GM19328 (cell line): ENCODE measurements at regions not wholly inside any gene's neighbourhood (a gene's known extent, or its start where the extent isn't known, plus 50 kb on each side); places are given as distances from the start of the nearest gene placed in this dataset.
"Not testable (repeated sequence)": the region's sequence is repeated elsewhere in the genome, so short reads cannot be mapped to it uniquely, and the experiment has no call there.

ENCODE experiments used
- ATAC-seq: cut with Tn5 transposase; IDR thresholded peaks from one replicate; pipeline ENCODE4 v1.9.1; 2021; ENCODE audit warnings: mild to moderate bottlenecking, moderate library complexity; ENCODE audit not compliant: unreplicated experiment

GRCh38 chr4:130043732-130044160 is 947.8 kb downstream of the C4orf33 start:
- no peak for ATAC-seq

DNA sequence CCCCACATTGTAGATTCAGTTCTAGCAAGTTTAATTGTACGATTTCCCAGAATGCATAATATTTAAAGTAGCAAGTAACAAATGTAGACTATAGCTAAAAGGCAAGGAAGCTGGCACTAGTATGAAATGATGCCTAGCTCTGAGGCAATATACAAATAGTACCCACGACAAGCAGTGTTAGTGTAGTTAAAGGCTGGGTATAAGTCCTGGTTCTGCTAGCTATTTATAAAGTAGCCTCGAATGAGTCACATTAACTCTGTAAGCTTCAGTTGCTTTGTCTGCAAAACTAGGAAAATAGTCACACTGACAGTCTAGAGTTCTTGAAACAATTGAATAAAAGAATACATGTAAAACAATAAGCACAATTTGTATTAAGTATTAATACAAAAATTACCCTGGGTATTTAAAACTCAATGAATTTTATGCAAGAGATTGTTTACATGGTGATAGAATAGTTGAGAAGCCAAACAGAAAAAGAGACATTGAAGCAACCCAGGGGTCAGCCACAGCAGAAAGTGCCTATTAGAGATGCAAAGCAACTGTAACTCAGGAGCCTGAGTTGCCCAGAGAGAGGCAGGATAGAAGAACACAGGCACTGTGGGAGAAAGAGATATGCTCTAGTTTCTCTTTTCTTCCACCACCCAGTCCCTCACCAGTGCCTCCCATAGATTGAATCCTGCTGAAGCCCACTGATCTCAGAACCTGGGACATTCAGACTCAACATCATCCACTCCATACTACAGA is 949.0 kb downstream of the C4orf33 start:
- no peak for ATAC-seq

DNA sequence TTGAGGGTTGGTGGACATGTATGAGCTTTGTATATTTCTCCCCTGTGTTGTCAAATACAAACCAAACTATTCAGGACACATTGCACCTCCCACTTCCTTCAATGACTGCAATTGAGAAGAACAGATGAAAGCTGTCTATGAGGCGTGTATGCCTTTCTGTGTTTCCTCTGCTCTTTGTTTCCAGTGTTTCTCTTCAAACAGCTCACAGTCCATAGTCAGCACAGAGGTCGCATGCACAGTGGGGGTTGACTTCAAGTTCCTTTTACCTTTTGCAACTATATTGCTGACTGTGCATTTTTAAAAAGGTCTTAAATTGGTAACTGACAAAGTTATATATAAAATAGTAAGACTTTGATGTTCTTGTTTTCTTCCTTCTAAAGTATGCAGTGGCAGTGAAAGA is 957.8 kb downstream of the C4orf33 start:
- no peak for ATAC-seq

DNA sequence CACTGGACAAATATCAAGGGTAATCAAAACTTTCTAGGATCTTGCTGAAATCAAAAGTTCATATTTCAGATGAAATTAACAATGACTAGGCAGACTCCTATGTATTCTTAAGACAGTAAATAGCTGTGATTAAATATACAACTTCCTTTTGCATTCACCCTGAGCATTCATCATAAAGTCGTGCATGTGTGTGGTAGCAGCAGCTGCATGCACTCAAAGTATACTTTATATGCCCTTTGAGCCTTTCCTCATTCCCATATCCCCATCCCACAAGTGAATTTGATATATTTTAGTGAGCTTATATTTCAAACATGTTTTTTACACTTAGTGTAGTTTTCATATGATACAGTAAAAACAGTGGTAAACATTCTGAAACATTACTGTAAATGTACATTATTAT is 959.0 kb downstream of the C4orf33 start:
- ATAC-seq: no peak

DNA sequence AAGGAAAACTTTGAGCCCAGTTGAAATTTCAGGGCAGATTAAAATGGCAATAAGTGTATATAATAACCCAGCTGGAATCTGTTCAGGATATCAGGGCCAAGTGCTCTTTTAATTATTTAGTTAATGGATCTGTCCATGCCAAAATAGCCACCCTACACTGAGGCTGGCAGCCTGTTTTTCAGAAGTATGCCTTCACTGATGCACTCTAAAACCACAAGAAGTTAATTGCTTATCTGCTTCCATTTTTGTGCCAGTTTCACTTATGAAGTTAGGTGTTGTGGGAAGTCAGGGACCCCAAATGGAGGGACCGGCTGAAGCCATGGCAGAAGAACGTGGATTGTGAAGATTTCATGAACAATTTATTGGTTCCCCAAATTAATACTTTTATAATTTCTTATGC is 960.3 kb downstream of the C4orf33 start:
- ATAC-seq: no peak

GRCh38 chr4:130064471-130064870 is 968.5 kb downstream of the C4orf33 start:
- no peak for ATAC-seq

- no peak for ATAC-seq
Observed at GRCh38 chr4:130067419-130067818, 971.5 kb downstream of the C4orf33 start.

GRCh38 chr4:130068072-130068471 is 972.1 kb downstream of the C4orf33 start:
- no peak for ATAC-seq

GRCh38 chr4:130071746-130072145 is 975.8 kb downstream of the C4orf33 start:
- ATAC-seq: no peak

DNA sequence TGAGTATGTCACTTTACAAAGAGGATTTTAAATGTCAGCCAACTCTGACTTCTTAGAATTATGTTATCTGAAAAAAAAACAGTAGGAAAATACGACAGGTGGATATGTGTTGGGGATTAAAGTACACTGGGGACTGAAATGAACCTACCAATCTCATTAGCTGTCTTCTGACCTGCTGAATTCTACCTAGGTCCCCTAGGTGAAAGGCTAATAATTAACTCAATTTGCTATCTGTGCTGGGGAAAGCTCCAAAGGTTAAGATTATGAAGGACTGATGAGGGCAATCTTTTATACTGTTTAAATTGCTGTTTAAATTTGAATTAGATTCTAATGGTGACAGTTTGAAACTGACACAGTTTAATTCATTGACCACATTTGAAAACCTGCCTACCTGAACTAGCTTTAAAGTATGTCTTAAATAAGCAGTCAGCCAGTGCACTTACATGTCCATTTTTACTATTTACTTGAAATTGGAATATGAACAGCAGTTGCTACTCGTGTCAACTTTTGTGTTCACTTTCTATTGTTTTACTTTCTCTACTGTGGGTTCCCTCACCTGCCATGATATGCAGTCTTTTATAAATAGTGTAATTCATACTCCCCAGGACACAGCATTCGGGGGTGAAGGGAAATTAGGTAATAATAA is 977.3 kb downstream of the C4orf33 start:
- ATAC-seq: no peak

DNA sequence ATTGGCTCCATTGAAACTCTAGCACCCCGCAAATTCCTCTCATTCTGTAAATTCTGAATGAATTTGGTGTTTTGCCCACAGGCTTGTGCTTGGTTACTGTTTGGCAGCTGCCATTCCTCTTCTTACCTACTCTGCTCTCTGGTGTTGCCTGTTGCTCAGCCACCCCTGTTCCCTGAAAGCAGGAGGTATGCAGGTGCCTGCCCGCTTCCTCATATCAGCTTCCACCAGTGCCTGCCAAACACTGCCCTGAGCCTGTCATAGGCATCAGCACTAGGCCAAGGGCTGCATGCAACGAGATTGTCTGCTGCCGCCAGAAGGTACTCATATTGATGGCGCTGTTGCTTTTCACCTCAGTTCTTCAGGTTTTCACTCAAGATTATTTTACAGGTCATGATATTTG is 978.1 kb downstream of the C4orf33 start:
- no peak for ATAC-seq

GRCh38 chr4:130077275-130077674 is 981.3 kb downstream of the C4orf33 start:
- no peak for ATAC-seq

DNA sequence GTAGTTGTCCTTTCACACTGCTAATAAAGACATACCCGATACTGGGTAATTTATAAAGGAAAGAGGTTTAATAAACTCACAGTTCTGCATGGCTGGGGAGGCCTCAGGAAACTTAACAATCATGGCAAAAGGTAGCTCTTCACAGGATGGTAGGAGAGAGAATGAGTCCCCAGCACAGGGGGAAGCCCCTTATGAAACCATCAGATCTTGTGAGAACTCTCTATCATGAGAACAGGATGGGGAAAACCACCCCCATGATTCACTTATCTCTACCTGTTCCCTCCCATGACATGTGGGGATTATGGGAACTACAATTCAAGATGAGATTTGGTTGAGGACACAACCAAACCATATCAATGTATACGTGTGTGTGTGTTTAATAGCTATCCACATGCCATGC is 983.1 kb downstream of the C4orf33 start:
- ATAC-seq: not testable (repeated sequence)

DNA sequence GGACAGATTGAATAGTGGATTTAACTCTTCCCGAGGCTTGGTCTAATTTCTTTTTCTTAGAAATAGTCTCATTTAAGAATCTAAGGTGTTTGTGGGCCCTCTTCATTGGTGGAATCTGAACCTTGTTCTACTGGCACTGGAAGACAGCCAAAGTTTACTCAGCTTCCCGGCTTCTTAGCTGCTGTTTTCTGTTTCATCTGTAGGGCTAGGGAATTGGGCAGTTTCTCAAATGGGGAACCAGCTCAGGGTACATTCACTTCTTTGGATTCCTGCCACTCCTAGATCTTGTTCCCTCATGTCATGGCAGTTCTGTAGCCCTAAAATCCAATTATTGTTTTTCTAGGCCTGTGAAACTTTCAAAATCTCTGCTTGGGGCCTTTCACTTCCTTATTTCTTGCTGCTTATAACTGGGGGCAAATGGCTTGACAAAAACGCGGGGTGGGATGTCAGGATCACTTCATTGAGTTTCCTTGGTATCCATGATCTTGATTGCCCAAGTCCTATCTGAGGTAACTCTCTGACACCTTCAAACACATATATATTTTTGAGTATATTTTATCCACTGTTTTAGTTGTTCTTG is 985.0 kb downstream of the C4orf33 start:
- ATAC-seq: no peak

- ATAC-seq: no peak
Observed at GRCh38 chr4:130090427-130090826, 994.5 kb downstream of the C4orf33 start.

- ATAC-seq: no peak
Observed at GRCh38 chr4:130092187-130093015, 996.4 kb downstream of the C4orf33 start.

GRCh38 chr4:130099105-130099504 is 1003.2 kb downstream of the C4orf33 start:
- no peak for ATAC-seq

DNA sequence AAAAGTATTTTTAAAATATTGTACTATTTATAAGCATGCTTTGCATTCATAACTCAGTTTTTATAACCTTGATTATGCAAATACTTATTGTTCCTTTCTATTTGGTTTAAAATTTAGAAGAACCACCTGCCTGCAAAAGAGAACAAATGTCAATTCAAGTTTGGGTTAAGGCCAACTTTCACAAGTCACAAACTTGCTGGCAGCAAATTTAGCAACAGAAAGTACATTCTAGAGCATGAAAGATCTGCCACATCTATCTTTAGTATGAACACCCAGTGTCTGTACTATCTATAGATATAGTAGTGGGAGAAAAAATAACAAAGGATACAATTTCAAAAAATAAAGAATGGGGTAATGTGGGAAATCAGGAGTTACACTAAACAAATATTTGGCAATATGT is 1014.2 kb downstream of the C4orf33 start:
- ATAC-seq: peak; percentile 59

DNA sequence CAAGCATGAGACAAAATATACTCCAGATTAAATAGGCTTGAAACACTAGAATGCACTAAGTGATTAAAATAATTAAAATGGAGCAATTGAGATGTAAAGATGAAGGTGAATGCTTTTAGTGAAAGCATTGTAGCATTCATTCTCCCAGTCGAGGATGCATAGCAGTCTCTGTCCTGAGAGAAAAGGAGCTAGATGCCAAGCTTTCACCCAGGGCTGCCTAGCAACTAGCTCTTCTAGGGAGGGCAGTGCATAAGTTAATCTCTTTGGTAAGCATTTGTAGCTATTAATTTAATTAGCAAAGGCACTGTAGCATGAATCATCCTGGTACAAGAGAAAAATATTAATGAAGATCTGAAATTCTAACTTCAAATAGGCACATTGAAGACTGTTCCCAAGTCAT is 1014.8 kb downstream of the C4orf33 start:
- ATAC-seq: no peak

DNA sequence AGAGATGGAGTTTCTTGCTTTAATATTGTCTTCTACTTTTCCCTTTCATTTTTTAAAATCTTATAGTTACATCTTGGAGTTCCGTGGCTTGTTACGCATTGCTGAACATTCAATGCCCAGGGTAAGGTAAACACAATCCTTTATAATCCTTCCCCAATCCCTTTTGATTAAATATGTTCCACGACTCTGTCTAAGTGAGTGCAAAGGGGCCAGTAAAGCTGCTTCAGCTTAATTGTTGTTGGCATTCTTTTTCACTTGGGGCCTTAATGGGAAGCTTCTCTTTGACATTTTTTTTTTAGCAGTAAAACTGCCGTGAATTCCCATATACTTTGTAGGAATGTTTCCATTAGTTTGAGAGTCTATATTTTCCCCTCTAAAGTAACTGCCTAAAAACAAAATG is 1028.1 kb downstream of the C4orf33 start:
- no peak for ATAC-seq

DNA sequence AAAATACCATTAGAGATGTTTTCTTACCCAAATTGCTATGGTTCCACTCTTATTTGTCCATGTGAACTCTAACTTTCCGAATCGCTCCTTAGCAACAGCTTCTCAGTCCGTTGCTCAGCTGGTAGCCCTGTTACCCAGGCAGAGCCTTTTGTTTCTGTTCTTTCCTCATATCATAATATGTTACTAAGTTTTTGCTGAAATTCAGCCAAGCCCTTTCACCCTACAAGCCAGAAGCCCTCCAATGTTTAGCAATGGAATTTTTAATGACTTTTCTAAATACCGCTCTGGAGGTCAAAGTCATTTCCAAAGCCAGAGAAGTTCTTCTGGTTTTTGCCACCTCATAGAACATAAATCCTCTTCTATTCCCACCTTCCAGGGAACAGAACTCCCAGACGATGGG is 1029.5 kb downstream of the C4orf33 start:
- no peak for ATAC-seq
